Tibial nerve (tissue), 4 donors: ENCODE measurements at regions not wholly inside any gene's neighbourhood (a gene's known extent, or its start where the extent isn't known, plus 50 kb on each side); places are given as distances from the start of the nearest gene placed in this dataset.
"Not testable (repeated sequence)": the region's sequence is repeated elsewhere in the genome, so short reads cannot be mapped to it uniquely, and the experiment has no call there.

Source experiments
- CTCF ChIP-seq, 5 experiments: fragments of 200-600 bp in 3 of 5; fragments of 450-650 bp in 2 of 5; sonication (generic) in 3 of 5; IDR thresholded peaks; one replicate each; pipeline ENCODE4 v1.5.1; 2016 to 2019; ENCODE audit warnings: antibody characterized with exemption in 5 of 5, mild to moderate bottlenecking in 3 of 5, moderate library complexity in 2 of 5
- EP300 ChIP-seq, 2 donors: sonication (generic); formaldehyde crosslinking; IDR thresholded peaks; one replicate each; pipeline ENCODE4 v1.6.1; 2017; ENCODE audit warnings: antibody characterized with exemption in 2 of 2, mild to moderate bottlenecking in 1 of 2
- POLR2A ChIP-seq, 2 donors: fragments of 450-650 bp; IDR thresholded peaks; one replicate each; pipeline ENCODE4 v1.6.1; 2017; ENCODE audit warnings: antibody characterized with exemption in 2 of 2, mild to moderate bottlenecking in 2 of 2, moderate library complexity in 2 of 2

- TF ChIP-seq CTCF, POLR2A, EP300 (IDR thresholded peaks at IDR 0.05): not testable (repeated sequence)
These were observed 179.8 kb upstream of the OSBPL11 start for GRCh38 chr3:125775106-125775505.
